HG02571 (cell line): ENCODE measurements at regions not wholly inside any gene's neighbourhood (a gene's known extent, or its start where the extent isn't known, plus 50 kb on each side); places are given as distances from the start of the nearest gene placed in this dataset.

Experiments
- ATAC-seq: cut with Tn5 transposase; IDR thresholded peaks from one replicate; pipeline ENCODE4 v1.9.1; 2021; ENCODE audit warnings: mild to moderate bottlenecking, moderate library complexity; ENCODE audit not compliant: unreplicated experiment

- no peak for ATAC-seq
Observed at GRCh38 chr1:229101011-229101871, 169.7 kb upstream of the RAB4A start.

DNA sequence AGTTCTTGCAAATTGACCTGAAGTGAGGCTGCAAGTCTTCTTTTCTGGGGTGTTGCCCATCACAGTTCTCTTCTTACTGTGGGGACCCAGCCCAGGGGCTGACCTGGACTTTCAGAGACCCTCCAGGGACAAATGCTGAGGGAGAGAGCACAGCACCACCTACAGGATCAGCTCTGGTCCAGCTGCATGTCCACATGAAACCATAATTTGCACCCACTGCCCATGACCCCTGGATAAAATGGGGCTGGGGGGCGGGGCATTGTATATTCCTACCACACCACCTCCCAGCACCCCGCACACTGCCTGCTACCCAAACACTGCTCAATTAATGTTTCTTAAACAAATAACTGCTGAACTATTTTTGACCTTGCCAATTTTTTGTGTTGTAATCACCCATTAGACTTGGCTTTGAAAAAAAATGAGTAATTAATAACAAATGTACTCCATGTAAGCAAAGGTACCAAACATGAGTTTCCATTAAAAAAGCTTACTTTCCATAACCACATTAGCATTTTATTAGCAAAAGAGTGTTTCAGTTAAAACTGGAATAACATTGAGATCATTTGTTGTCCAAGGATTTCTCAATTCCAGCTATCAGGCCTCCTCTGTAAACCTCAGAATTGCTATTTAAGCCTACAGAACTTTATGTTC lies 168.0 kb upstream of the RAB4A start:
- no peak for ATAC-seq

DNA sequence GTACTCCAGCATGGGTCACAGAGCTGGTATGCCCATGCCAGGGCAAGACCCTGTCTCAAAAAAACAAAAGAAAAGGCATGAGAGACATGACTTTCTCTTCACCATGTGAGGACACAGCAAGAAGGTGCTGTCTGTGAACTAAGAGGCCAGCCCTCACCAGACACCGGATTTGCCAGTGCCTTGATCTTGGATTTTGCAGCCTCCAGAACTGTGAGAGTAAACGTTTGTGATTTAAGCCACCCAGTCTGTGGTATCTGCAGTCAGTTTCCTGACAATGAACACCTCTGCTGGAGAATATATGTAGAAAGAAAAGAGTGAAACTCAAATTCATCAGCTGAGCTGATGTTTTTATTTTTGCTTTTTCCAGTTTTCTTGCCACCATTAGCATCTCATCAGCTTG lies 166.3 kb upstream of the RAB4A start:
- ATAC-seq: no peak

DNA sequence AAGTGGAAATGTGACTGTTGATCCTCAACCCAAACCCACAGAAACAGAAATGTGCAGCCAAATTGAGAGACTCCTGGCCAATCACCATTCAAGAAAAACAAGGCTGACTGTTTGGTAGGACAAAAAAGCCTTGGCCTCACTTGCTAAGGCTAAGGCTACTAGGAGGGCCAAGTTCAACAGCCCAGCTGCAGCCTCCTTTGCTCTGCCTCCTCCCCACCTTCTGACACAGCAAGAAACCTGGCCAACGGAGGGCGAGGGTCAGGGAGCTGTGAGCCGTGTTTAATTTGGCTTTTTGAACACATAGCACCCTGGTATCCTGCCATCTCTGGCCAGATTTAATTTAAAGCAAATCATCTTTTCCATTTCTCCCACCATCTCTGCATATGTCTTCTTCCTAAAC lies 165.8 kb upstream of the RAB4A start:
- ATAC-seq: no peak

DNA sequence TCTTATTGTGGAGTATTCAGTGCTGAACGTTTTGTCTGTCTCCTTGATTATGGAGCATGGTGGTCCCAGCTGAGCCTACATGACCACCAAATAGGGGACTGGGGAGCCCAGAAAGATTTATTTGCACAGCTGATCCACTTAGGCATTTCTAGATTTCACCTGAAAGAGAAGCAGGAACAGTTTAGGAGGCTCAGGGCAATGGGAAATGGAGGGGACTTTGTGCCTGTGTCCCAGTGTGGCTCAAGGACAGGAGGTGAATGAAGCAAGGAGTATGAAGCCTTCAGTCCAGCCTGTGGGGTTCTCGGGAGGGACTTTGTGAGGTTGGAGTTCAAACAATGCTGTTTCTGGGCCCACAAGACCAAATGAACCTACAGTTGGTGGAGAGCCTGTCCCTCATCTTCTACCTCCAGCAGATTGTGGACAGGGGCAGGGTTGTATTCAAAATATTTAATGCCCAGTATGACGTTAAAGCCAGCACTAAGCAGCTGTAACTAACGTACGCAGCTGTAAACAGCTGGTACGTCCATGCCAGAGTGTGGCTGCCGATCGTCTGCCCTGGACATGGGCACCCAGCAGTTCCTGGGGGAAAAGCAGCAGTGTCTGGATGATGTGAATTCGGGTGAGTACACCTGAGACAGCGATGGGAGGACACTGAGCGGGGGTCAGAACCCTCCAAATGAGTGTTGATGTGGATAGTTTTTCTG lies 164.9 kb upstream of the RAB4A start:
- ATAC-seq: no peak

DNA sequence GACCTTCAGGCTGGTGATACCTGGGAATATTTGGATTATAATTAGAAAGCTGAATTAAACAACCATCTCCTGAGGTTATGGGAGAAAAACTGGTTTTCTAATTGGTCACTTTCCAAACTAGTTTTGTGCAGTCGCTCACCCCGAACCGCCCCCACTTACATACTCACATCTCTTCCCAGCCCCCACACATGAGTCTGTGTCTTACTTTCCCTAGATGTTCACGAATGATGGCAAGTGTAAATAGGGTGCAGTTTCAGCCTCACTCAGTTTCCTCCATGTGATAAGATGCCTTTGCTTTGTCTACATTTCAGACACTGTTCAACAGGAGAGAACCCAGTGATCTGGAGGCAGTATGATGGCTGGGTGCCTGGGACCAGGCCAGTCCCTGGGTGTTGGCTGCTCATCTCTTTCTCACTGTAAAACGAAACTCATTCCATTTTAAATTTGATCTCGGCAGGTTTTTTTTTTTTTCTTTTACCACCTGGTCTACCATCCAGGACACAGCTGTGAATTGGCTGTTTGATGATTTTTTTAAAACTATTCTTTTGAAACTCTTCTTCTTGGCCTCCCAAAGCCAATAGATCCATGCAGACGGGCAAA lies 164.3 kb upstream of the RAB4A start:
- ATAC-seq: no peak

DNA sequence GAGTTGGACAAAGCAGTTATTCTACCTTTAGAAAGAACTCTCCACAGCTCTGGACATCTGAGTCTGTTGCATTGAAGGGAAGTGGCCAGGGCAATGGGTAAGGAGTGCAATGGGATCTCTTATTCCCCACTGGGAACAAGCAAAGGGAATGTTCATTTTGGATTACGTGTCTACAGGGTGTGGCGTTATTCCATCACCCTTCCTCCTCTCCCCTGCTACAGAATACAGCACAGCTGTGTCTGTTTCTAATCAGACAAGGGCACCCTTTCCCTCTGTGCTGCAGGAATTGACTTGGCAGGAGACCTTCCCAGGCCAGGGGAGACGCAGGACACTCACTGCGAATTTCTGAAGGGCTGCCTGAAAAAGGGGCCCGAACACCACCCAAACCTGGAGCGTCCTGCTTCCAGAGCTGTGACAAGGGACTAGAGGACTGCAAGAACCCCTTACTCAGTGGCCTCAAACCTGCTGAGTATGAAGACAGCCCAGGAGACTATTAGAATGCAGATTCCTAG lies 163.6 kb upstream of the RAB4A start:
- ATAC-seq: no peak

DNA sequence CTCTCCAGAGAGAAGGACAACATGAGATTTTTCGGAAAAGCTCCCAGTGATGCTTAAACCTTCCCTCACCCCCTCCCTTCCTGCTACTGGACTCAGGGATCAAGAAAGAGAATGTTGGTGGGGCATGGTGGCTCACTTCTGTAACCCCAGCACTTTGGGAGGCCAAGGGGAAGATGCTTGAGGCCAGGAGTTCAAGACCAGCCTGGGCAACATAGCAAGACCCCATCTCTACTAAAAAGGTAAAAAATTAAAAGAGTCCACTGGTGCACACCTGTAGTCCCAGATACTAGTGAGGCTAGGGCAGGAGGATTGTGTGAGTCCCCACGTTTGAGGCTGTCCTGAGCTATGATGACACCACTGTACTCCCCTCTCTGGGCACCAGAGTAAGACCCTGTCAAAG lies 162.9 kb upstream of the RAB4A start:
- ATAC-seq: no peak

- ATAC-seq: no peak
Observed at GRCh38 chr1:229108598-229109201, 162.2 kb upstream of the RAB4A start.

- no peak for ATAC-seq
Observed at GRCh38 chr1:229109320-229109761, 161.6 kb upstream of the RAB4A start.

GRCh38 chr1:229110986-229111385 lies 159.9 kb upstream of the RAB4A start:
- ATAC-seq: no peak

- ATAC-seq: no peak
Observed at GRCh38 chr1:229111703-229112319, 159.1 kb upstream of the RAB4A start.

GRCh38 chr1:229112832-229113548 lies 157.9 kb upstream of the RAB4A start:
- no peak for ATAC-seq

DNA sequence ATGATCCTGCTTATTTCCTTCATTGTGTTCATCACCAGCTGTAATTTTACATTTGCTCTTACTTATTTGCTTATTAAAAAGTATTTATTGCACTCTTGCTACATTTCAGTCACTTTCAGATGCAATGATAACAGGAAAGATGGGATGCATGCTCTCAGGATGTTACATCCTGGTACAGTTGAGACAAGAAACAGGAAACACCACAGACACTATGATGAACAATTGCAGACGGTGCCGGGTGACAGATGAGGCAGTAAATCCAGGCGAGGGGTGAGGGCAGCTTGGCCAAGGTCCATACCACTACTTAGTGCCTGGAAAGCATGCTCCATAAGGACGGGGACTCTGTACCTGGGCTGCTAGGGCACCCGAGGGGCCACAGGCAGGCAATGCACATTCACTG lies 156.6 kb upstream of the RAB4A start:
- no peak for ATAC-seq

GRCh38 chr1:229114850-229115365 lies 156.0 kb upstream of the RAB4A start:
- no peak for ATAC-seq

- ATAC-seq: no peak
Observed at GRCh38 chr1:229116114-229116513, 154.8 kb upstream of the RAB4A start.

- no peak for ATAC-seq
Observed at GRCh38 chr1:229117664-229118300, 153.1 kb upstream of the RAB4A start.

DNA sequence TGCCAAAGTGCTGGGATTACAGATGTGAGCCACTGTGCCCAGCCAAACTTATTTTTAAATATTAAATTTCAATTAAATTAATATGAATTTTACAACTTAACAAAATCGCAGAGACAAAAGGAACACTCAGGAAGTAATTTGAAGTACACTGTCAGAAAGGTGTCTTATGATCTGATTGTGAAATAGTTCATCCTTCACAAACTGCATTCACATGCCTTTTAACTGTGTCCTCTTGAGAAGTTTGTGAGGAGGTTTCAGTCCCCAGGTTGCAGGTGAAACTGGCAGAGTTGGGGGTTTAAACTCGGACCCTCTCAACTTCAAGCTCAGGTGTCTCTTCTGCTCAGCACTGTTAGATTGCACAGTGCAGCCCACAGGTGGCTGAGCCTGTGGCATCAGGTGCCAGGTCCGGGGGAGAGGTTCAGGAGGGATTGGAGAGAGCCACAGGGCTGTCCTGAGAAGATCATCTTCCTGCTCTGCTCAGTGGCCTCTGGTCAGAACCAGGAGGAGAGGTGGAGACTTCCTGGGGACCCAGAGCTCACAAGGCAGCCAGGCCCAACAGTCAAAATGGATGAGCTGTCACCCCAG lies 152.3 kb upstream of the RAB4A start:
- ATAC-seq: no peak

DNA sequence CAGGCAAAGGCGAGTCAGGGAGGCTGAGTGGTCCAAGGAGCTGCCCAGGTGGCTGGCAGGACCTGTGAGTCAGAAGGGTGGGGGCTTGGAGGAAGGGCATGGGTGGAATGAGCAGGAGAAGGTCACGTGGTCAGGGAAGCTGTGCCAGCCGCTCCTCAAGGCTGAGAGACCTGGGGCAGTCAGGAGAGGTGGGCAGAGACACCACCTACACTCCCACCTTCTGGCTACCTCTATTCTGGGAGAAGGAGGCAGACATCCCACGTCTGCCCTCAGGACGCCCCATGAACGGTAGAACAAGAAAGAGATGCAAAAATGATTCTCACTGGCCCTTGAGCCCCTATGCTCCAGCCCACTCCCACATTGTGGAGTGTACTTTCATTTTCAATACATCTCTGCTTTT lies 151.8 kb upstream of the RAB4A start:
- no peak for ATAC-seq
